HG02840 (cell line): ENCODE measurements at regions not wholly inside any gene's neighbourhood (a gene's known extent, or its start where the extent isn't known, plus 50 kb on each side); places are given as distances from the start of the nearest gene placed in this dataset.
"Not testable (repeated sequence)": the region's sequence is repeated elsewhere in the genome, so short reads cannot be mapped to it uniquely, and the experiment has no call there.

Experiments used
- ATAC-seq: cut with Tn5 transposase; IDR thresholded peaks from one replicate; pipeline ENCODE4 v1.9.1; 2021; ENCODE audit warnings: mild to moderate bottlenecking, moderate library complexity, moderate number of reproducible peaks; ENCODE audit not compliant: unreplicated experiment, low FRiP score

GRCh38 chr20:29296256-29297230 lies 1960.9 kb upstream of the DEFB115 start:
- ATAC-seq: no peak

- no peak for ATAC-seq
These were observed 1959.8 kb upstream of the DEFB115 start for GRCh38 chr20:29297411-29298270.

GRCh38 chr20:29298271-29298590 lies 1959.2 kb upstream of the DEFB115 start:
- no peak for ATAC-seq

GRCh38 chr20:29298759-29299613 lies 1958.5 kb upstream of the DEFB115 start:
- ATAC-seq: no peak

- no peak for ATAC-seq
These were observed 1957.5 kb upstream of the DEFB115 start for GRCh38 chr20:29299811-29300578.

- ATAC-seq: no peak
These were observed 1956.6 kb upstream of the DEFB115 start for GRCh38 chr20:29300579-29301551.

GRCh38 chr20:29301624-29302259 lies 1955.7 kb upstream of the DEFB115 start:
- ATAC-seq: no peak

- no peak for ATAC-seq
These were observed 1954.4 kb upstream of the DEFB115 start for GRCh38 chr20:29302979-29303644.

- ATAC-seq: no peak
These were observed 1950.9 kb upstream of the DEFB115 start for GRCh38 chr20:29306390-29307072.

GRCh38 chr20:29307484-29307883 lies 1950.0 kb upstream of the DEFB115 start:
- ATAC-seq: not testable (repeated sequence)

- not testable (repeated sequence) for ATAC-seq
These were observed 1948.5 kb upstream of the DEFB115 start for GRCh38 chr20:29308956-29309355.

- ATAC-seq: not testable (repeated sequence)
These were observed 1948.0 kb upstream of the DEFB115 start for GRCh38 chr20:29309481-29309880.

- not testable (repeated sequence) for ATAC-seq
These were observed 1946.4 kb upstream of the DEFB115 start for GRCh38 chr20:29311046-29311445.

- not testable (repeated sequence) for ATAC-seq
These were observed 1944.8 kb upstream of the DEFB115 start for GRCh38 chr20:29312679-29313078.

- no peak for ATAC-seq
These were observed 1944.0 kb upstream of the DEFB115 start for GRCh38 chr20:29313481-29313880.

- ATAC-seq: no peak
These were observed 1943.2 kb upstream of the DEFB115 start for GRCh38 chr20:29314294-29314693.
